ENCODE measurements at regions not wholly inside any gene's neighbourhood (a gene's known extent, or its start where the extent isn't known, plus 50 kb on each side); places are given as distances from the start of the nearest gene placed in this dataset.

- TF ChIP-seq POLR2AphosphoS5 (IDR thresholded peaks at IDR 0.05; ENCODE audit: low read depth, low read length) (no peak), TAF1 (IDR thresholded peaks at IDR 0.05; ENCODE audit: borderline replicate concordance, insufficient read depth, low read length) (no peak), SIN3A (IDR thresholded peaks at IDR 0.05; ENCODE audit: borderline replicate concordance, insufficient read depth, low read length) (no peak)
These were observed 646.4 kb upstream of the MGMT start for GRCh38 chr10:128820663-128821062.

Data from PFSK-1 (cell line).